ENCODE measurements at regions not wholly inside any gene's neighbourhood (a gene's known extent, or its start where the extent isn't known, plus 50 kb on each side); places are given as distances from the start of the nearest gene placed in this dataset.

DNA sequence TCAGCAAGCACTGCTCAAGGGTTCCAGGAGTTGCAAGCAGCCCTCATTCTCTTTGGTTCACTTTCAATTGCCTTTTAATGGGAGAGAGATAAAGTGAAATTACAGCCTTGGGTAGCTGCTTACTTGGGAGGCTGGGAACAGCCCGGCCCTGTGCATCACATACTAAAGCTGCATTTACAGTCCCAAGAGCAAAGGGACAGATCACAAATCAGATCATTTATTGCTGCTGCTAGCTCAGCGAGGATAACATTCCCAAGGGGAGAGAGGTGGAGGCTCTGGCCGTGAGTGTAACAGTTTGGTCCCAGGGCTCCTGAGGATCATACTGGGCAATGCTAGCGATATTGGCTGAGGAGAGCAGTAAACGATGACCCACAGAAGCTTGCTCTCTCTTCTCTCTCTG, 133.1 kb downstream of the CDH26 start:
- H3K27ac Mint-ChIP-seq: no peak overlapping the region
- no peak for DNase-seq
- H3K27me3 Mint-ChIP-seq (ENCODE audit: low read depth, poor library complexity): peaks cover 29% of the 10 kb centered on the region
- H3K9me3 Mint-ChIP-seq: peaks cover 62% of the 10 kb centered on the region
- peaks cover 6% of the 10 kb centered on the region for H3K4me1 Mint-ChIP-seq
- H3K36me3 Mint-ChIP-seq (ENCODE audit: low read depth): no peaks in the 10 kb centered on the region
- no peak overlapping the region for H3K4me3 Mint-ChIP-seq
- TF ChIP-seq, protein P1, sequence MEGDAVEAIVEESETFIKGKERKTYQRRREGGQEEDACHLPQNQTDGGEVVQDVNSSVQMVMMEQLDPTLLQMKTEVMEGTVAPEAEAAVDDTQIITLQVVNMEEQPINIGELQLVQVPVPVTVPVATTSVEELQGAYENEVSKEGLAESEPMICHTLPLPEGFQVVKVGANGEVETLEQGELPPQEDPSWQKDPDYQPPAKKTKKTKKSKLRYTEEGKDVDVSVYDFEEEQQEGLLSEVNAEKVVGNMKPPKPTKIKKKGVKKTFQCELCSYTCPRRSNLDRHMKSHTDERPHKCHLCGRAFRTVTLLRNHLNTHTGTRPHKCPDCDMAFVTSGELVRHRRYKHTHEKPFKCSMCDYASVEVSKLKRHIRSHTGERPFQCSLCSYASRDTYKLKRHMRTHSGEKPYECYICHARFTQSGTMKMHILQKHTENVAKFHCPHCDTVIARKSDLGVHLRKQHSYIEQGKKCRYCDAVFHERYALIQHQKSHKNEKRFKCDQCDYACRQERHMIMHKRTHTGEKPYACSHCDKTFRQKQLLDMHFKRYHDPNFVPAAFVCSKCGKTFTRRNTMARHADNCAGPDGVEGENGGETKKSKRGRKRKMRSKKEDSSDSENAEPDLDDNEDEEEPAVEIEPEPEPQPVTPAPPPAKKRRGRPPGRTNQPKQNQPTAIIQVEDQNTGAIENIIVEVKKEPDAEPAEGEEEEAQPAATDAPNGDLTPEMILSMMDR (IDR thresholded peaks at IDR 0.05): no peak

DNA sequence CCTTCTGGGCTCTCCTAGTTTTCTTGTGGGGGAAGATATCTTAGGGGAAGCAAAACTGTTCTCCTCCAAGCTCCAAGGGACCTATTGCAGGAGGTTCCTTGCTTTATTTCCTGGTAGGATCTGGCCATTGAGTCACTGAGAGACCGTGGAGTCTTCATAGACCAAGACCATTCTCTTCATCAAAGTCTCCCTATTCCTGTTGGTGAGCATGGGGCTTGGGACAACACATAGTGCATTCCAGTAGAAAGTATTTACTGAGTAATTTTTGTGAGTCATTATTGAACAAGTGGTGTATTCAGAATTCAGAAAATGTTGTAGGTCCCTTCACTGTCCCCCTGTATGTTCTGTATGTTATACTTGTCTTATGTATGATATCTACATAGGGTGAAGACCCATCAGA, 133.6 kb downstream of the CDH26 start:
- no peaks in the 10 kb centered on the region for H3K36me3 Mint-ChIP-seq (ENCODE audit: low read depth)
- H3K9me3 Mint-ChIP-seq: peaks cover 61% of the 10 kb centered on the region
- no peak for DNase-seq
- peaks cover 30% of the 10 kb centered on the region for H3K27me3 Mint-ChIP-seq (ENCODE audit: low read depth, poor library complexity)
- peaks cover 6% of the 10 kb centered on the region for H3K4me1 Mint-ChIP-seq
- no peak overlapping the region for H3K27ac Mint-ChIP-seq
- no peak overlapping the region for H3K4me3 Mint-ChIP-seq
- TF ChIP-seq, protein P1 (IDR thresholded peaks at IDR 0.05): no peak

DNA sequence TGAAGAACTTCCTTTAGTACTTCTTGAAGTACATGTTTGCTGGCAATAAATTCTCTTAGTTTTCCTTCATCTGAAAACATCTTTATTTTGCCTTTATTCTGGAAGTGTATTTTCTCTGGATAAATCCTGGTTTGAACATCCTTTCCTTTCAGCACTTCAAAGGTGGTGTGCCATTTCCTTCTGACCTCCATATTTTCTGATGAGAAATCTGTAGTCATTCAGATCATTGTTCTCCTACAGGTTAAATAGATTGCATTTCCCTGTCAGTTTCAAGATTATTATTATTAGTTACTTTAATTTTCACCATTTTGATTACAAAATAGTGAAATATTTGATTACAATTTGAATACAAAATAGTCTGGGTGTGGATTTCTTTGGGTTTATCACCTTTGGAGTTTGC, 134.5 kb downstream of the CDH26 start:
- Mint-ChIP-seq H3K27me3 (ENCODE audit: low read depth, poor library complexity) (peaks cover 30% of the 10 kb centered on the region), H3K27ac (no peak overlapping the region), H3K4me1 (peaks cover 6% of the 10 kb centered on the region), H3K36me3 (ENCODE audit: low read depth) (no peaks in the 10 kb centered on the region), H3K9me3 (peaks cover 65% of the 10 kb centered on the region), H3K4me3 (no peak overlapping the region)
- DNase-seq: no peak
- TF ChIP-seq, protein P1 (IDR thresholded peaks at IDR 0.05): no peak

DNA sequence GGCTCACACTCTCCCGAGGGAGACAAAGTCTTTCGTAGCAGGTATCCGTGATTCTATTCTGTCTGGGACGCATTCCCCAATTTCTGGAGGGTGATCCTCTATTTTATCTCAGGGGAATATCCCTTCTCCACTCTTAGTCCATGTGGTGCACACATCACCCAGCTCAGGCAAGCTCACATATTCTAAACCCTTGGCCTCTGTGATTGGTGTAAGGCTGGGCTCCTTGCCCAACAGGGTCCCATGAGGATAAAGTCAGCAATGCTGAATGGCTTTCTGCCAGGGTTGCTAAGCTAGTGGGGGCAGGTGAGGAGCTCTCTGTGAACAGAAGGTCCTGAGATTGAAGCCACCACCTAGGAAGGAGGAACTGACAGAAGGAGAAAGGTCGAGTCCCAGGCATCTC, 137.2 kb downstream of the CDH26 start:
- TF ChIP-seq, protein P1 (IDR thresholded peaks at IDR 0.05): no peak
- no peak overlapping the region for H3K4me3 Mint-ChIP-seq
- H3K27me3 Mint-ChIP-seq (ENCODE audit: low read depth, poor library complexity): peaks cover 26% of the 10 kb centered on the region
- H3K9me3 Mint-ChIP-seq: peaks cover 65% of the 10 kb centered on the region
- H3K4me1 Mint-ChIP-seq: peaks cover 2% of the 10 kb centered on the region
- H3K27ac Mint-ChIP-seq: no peak overlapping the region
- H3K36me3 Mint-ChIP-seq (ENCODE audit: low read depth): no peaks in the 10 kb centered on the region
- DNase-seq: no peak

DNA sequence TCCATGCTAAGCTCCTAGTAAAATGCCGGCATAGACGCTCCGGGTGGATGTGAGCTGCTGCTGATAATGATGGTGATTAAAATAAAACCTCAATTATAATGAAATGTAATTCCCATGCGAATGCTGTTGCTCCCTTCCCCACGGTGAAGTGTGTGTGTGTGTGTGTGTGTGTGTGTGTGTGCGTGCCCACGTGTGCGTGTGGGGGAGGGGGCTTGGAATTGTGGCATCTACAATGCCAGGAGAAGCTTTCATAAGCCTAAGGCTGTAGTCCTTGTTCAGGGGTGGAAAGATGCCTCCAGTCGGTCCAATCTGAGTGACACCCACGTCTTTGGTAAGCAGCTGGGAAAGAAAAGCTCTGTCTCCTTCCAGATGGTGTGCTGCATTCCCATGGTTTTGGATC, 137.9 kb downstream of the CDH26 start:
- DNase-seq: no peak
- H3K36me3 Mint-ChIP-seq (ENCODE audit: low read depth): no peaks in the 10 kb centered on the region

DNA sequence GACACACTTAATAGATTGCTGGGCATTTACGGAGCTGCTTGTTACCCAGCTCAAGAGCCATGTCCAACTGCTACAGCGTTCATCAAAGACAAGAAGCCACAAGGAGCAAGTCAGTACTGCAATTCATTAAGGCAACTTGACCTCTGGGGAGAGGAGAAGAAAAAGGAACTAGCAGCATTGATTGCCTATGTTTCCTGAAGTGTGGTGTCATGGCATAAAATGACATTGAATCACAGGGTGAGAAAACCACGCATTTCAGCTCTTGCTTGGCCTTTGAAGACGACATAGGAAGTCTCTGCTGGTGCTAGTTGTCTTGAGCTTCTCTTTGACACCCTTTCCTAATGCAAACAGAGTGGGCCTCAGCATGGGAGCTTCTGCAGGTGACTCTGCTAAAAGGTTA, 139.1 kb downstream of the CDH26 start:
- TF ChIP-seq, protein P1 (IDR thresholded peaks at IDR 0.05): no peak
- no peak overlapping the region for H3K4me3 Mint-ChIP-seq
- no peaks in the 10 kb centered on the region for H3K36me3 Mint-ChIP-seq (ENCODE audit: low read depth)
- DNase-seq: no peak
- peaks cover 26% of the 10 kb centered on the region for H3K27me3 Mint-ChIP-seq (ENCODE audit: low read depth, poor library complexity)
- H3K27ac Mint-ChIP-seq: no peak overlapping the region
- peaks cover 55% of the 10 kb centered on the region for H3K9me3 Mint-ChIP-seq
- H3K4me1 Mint-ChIP-seq: peaks cover 6% of the 10 kb centered on the region

More for the DNA sequence above, 137.9 kb downstream of the CDH26 start:
- Mint-ChIP-seq H3K27ac (no peak overlapping the region), H3K9me3 (peaks cover 63% of the 10 kb centered on the region), H3K4me1 (peaks cover 4% of the 10 kb centered on the region), H3K4me3 (no peak overlapping the region), H3K27me3 (ENCODE audit: low read depth, poor library complexity) (peaks cover 28% of the 10 kb centered on the region)
- TF ChIP-seq, protein P1 (IDR thresholded peaks at IDR 0.05): no peak
